ENCODE measurements at regions not wholly inside any gene's neighbourhood (a gene's known extent, or its start where the extent isn't known, plus 50 kb on each side); places are given as distances from the start of the nearest gene placed in this dataset.

- Histone ChIP-seq H3K9me3 (no peaks in the 10 kb centered on the region), H3K27me3 (no peaks in the 10 kb centered on the region), H3K36me3 (no peaks in the 10 kb centered on the region), H3K4me3 (no peak overlapping the region), H3K27ac (replicated peaks in 1 of 4) (no peak overlapping the region), H3K4me1 (no peaks in the 10 kb centered on the region)
- intact Hi-C loops (cut with DNase I): no loop called here
- no peak for TF ChIP-seq POLR2A (IDR thresholded peaks at IDR 0.05; ENCODE audit: low read depth)
- TF ChIP-seq CTCF (IDR thresholded peaks at IDR 0.05): no peak
- no peak for TF ChIP-seq EP300 (IDR thresholded peaks at IDR 0.05)
- TF ChIP-seq POLR2AphosphoS5 (IDR thresholded peaks at IDR 0.05): no peak
- DNase-seq (ENCODE audit: extremely low spot score): no peak
- 54% methylated on average over 3 of the region's 3 CpGs for WGBS
Observed at GRCh38 chr7:115724400-115725056, 306.0 kb downstream of the TFEC start.

GRCh38 chr7:115722302-115722977, 308.1 kb downstream of the TFEC start:
- Histone ChIP-seq H3K27ac (replicated peaks in 1 of 4) (no peak overlapping the region), H3K27me3 (no peaks in the 10 kb centered on the region), H3K4me1 (no peaks in the 10 kb centered on the region), H3K4me3 (no peak overlapping the region), H3K9me3 (no peaks in the 10 kb centered on the region), H3K36me3 (no peaks in the 10 kb centered on the region)
- 80% methylated on average over 4 of the region's 4 CpGs for WGBS
- TF ChIP-seq CTCF (IDR thresholded peaks at IDR 0.05): no peak
- no peak for TF ChIP-seq POLR2A (IDR thresholded peaks at IDR 0.05; ENCODE audit: low read depth)
- TF ChIP-seq EP300 (IDR thresholded peaks at IDR 0.05): no peak
- no peak for TF ChIP-seq POLR2AphosphoS5 (IDR thresholded peaks at IDR 0.05)
- intact Hi-C loops (cut with DNase I): no loop called here
- DNase-seq (ENCODE audit: extremely low spot score): no peak

- Histone ChIP-seq H3K36me3 (no peaks in the 10 kb centered on the region), H3K4me1 (no peaks in the 10 kb centered on the region), H3K27me3 (no peaks in the 10 kb centered on the region), H3K4me3 (no peak overlapping the region), H3K9me3 (no peaks in the 10 kb centered on the region), H3K27ac (replicated peaks in 1 of 4) (no peak overlapping the region)
- DNase-seq (ENCODE audit: extremely low spot score): no peak
- TF ChIP-seq CTCF (IDR thresholded peaks at IDR 0.05) (no peak), POLR2A (IDR thresholded peaks at IDR 0.05; ENCODE audit: low read depth) (no peak), EP300 (IDR thresholded peaks at IDR 0.05) (no peak), POLR2AphosphoS5 (IDR thresholded peaks at IDR 0.05) (no peak)
- WGBS: 87% methylated on average over 5 of the region's 5 CpGs
- intact Hi-C loops (cut with DNase I): no loop called here
Observed at GRCh38 chr7:115721293-115722217, 309.0 kb downstream of the TFEC start.

GRCh38 chr7:115719963-115720362, 310.6 kb downstream of the TFEC start:
- Histone ChIP-seq H3K36me3 (no peaks in the 10 kb centered on the region), H3K9me3 (no peaks in the 10 kb centered on the region), H3K27ac (replicated peaks in 1 of 4) (no peak overlapping the region), H3K27me3 (no peaks in the 10 kb centered on the region), H3K4me3 (no peak overlapping the region), H3K4me1 (no peaks in the 10 kb centered on the region)
- DNase-seq (ENCODE audit: extremely low spot score): no peak
- TF ChIP-seq POLR2A (IDR thresholded peaks at IDR 0.05; ENCODE audit: low read depth) (no peak), EP300 (IDR thresholded peaks at IDR 0.05) (no peak), CTCF (IDR thresholded peaks at IDR 0.05) (no peak), POLR2AphosphoS5 (IDR thresholded peaks at IDR 0.05) (no peak)
- intact Hi-C loops (cut with DNase I): no loop called here
- WGBS: 71% methylated on average over 5 of the region's 5 CpGs
